ENCODE measurements at regions not wholly inside any gene's neighbourhood (a gene's known extent, or its start where the extent isn't known, plus 50 kb on each side); places are given as distances from the start of the nearest gene placed in this dataset.
"Not testable (repeated sequence)": the region's sequence is repeated elsewhere in the genome, so short reads cannot be mapped to it uniquely, and the experiment has no call there.

DNA sequence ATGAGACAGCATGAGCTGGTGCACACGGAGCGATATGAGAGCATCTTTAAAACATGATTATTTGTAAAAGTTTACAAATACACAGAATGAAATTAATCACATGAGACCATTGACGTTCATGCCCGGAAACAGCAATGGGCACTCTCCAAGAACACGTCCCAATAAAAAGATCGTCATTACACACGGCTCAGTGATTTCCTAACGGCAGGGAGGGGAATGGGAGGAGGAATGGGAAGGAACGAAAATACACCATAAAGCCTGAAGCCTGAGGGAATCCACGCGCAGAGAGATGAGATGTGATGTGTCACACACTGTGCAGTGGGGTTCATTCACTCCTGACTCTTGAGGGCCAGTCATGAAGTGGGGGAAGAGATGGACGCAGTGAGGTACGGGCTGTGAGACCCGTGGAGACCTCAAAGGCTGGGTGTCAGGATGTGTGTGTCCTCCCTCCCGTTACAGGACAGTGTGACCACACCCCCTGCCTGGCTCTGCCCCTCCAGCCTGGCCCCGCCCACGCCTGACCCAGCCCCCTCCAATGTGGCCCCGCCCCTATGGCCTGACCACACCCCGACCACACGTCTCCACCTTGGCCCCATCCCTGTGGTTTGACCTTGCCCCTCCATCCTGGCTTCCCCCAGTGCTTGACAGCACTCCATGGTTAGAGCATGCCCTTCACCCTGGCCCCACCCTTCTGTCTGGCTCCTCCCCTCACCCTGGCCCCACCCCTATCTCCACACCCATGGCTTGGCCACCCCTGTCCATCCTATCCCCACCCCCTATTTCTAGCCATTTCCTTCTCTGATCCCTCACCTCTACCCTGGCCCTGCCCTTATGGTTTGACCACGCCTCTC is 270.5 kb upstream of the SFSWAP start:
- DNase-seq (ENCODE audit: low spot score) = not testable (repeated sequence)

DNA sequence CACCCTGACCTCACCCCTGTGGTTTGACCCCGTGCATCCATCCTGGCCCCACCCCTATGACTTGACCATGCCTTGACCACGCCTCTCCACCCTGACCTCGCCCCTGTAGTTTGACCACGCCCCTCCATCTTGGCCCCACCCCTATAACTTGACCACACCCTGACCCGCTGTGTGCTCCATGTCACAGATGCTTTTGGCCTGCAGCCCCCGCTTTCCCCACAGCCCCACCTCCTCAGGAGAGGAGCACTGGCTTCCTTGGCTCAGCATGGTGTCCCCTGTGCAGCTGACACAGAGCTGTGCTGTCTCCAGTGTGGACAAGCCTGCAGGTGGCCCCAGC is 269.9 kb upstream of the SFSWAP start:
- DNase-seq (ENCODE audit: low spot score) = no peak

DNA sequence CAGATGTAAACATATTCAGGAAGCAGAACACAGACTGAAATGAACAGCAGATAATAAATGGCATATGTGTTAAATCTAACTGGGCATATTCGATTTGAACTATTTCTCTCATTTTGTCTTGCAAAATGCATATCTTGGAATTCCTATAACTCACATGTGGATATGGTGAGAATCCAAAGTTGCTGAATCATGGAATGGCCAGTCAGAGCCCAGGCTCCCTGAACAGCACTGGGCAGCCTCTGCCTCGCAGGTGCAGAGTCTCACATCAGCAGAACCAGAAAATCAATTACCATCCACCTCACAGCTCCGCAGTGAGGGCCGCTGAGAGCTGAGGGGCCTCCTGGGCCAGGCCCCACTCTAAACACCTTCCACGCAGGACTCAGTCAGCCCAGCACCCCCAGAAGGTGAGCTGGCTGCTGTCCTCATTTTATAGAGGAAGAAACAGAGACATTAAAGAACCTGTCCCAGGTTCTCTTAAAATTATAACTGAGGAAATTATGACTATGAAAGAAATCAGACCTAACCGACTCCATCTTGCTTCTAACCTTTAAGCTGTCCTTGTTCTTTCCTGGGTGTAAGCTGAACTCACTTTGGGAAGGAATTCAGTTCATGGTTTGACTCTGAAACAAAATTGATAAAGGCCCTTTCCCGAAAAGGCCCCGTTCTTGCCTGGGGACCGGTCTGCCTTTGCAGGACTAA is 269.1 kb upstream of the SFSWAP start:
- no peak for DNase-seq (ENCODE audit: low spot score)

DNA sequence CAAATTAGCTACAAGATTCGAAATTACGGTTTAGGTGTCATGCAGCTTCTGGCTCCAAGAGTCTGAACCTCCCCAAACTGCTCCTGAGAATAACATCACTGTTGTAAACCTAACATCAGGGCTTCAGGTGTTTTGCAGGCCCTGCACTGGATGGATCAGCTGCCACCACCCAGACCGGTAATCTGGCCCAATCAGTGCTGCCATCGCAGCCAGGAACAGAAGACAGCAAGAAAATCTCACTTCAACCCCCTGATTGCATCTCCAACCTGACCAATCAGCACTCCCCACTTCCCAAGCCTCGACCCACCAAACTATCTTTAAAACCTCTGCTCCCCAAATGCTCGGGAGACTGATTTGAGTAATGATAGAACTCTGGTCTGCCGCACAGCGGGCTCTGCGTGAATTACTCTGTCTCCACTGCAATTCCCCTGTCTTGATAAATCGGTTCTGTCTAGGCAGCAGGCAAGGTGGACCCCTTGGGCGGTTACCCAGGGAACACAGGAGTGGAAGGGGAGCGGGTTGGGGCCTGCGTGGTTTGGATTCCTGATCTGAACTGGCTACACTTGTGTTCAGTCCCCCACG is 268.5 kb upstream of the SFSWAP start:
- DNase-seq (ENCODE audit: low spot score) = no peak

DNA sequence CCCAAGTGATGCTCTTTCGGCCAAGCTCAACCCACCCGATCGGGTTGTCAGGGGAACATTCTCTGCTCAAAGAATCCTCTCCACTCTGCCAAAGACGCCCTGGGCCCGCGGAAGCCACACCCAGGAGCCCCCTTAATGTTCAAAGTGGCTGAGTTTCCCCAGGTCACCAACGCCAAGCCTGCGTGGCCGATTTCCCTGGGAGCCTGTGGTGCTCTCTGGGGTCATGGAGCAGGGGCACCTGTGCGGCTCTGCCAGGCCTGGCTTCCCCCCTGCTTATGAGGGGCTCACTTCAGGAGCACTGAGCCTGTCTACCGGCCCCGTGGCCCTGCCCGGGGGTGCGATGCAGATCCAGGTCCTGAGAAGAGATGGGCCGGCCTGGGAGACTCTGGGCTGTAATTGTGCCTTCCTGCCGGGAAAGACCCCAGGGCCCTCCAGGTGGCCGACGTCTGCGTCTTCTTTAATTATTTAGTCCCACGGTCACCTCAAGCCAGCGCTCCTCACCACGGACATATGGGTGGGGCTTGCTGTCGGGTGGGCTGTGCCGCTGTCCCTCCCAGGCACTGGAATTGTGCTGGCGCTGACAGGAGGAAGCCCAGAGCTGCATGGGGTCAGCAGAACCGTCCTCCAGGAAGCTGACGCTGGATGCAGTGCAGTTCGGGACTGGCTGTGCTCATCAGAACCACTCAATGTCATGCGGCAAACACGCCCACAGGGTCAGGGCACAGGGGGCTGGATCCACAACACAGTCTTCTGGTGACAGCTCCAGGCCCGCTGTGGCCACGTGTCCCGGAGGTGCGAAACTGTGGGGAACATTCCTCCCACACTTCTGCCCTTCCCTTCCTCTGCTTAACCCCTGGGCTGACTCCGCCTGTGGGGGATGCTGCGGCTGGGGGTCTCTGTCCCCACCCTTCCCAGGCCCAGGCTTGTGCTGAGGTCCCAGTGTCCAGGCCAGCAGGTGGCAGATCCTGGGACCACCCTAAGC is 267.6 kb upstream of the SFSWAP start:
- no peak for DNase-seq (ENCODE audit: low spot score)

DNA sequence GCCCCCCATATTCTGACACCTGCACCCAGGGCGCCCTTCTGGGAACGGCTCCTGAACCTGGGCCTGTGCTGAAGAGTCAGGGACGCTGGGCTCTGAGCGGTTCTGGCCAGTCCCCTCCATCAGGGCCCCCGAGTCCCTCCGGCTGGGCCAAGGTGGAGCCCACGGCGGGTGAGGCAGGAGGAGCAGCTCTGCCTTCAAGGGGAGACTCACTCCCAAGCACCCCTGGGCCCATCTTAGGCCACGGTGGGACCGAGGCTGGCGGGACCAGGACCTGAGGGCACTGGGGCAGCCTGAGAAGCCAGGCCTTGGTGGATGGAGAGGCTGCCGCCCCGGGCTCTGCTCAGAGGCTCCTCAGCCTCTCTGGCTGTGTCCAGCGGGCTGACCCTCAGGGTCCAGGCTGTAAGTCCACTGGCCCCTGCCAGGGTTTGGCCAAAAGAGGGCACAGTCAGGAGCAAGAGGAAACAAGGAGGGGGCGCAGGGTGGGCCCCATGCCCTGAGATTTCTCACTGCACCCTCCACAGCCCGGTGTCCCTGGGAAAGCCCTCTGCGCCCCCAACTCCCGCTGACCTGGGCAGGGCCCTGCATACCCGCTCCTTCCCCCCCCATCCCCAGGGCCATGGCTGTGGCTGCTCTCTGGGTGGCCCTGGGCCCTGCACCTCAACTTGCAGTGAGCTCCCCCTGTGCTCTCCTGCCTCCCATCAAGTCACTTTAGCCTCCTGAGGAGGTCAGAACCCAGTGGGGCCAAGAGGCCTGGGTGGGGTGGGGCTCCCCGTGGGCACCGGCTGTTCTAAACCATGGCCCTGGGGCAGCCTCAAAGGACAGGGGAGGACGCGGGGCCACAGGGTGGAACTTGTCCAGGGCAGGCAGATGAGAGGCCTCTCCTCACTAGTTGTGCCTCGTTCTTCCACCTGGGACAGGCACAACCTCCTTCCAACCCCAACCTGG is 266.4 kb upstream of the SFSWAP start:
- DNase-seq (ENCODE audit: low spot score) = no peak

DNA sequence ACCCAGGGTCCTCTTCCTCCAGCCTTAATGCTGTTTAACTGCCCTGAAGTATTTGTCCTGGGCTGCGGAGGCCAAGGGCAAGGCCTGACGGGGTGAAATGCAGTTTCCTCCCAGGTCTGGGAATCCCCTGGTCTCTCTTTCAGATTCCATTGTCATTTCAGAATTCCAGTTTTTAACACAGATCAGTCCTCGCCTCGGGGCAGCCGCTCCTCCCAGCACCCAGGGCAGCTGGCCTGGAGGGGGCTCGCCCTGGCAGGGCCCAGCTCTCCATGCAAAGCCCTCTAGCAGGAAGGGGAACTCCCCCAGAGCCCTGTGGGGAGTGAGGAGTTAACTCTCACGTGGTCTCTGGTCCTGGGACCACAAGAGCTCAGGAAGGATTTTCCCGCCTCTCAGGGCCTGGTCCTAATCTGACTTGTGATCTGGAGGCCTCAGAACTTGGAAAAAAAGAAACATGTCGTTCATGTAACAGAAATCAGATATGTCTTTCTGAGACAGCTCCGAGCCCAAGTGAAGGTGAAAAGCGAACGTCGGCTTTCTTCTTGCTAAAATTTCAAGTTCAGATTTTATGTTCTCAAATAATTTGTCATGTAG is 265.6 kb upstream of the SFSWAP start:
- no peak for DNase-seq (ENCODE audit: low spot score)

DNA sequence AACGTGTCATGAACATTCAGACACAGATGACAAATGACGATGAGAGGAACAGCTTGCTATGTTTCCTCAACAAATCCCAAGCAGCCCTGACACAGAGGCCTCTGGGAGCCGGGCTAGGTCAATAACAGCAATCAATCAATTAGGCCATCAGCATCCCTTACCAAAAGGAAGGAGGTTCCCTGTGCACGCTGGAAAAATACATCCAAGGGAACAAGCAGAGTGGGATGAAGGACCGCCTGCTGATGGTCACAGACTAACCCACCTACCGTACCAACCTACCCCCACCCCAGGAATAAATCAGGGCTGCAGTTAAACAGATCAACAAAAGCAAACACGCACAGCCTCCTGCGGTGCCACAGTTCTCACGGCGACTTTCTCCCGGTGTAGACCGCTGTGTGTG is 265.1 kb upstream of the SFSWAP start:
- DNase-seq (ENCODE audit: low spot score) = no peak

DNA sequence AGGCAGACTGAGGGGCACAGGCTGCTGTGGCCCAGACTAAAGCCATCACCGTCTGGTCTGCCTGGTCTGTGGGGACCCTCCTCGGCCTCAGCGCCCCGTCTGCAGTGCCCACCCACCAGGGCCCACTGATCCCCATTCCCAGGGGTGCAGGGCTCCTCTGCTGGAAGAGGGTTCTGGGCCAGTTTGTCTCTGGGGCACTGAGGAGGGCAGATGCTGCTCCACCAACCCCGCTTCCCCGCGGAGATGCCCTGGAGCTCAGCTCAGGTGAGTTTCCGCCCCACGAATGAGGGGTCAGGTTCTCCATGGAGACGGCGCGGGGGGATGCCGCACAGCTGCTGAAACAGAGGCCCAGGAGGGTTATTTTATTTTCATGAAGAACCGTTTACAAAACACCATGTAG is 263.3 kb upstream of the SFSWAP start:
- not testable (repeated sequence) for DNase-seq (ENCODE audit: low spot score)

DNA sequence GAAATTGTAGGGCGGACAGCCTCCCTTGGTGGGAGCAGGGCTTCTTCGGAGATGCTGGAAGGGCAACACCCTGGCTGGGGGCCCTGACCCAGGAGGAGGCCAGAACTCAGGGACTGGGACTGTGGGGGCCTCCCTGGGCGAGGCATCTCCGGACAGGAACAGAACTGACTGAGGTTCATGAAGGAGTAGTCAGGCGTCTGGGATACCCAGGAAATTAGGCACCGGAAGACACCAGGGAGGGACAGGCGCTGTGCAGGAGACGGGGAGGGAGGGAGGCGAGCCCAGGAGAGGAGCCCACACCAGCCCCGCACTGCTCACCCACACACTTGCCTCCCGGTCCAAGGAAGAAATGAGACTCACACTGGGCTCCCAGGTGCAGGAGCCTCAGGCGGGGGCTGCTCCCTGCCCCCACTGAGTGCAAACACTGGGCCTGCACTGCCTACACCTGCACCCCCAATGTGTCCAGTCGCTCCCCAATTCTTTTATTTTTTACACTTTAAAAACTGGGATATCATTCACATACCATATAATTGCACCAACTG is 262.6 kb upstream of the SFSWAP start:
- no peak for DNase-seq (ENCODE audit: low spot score)

DNA sequence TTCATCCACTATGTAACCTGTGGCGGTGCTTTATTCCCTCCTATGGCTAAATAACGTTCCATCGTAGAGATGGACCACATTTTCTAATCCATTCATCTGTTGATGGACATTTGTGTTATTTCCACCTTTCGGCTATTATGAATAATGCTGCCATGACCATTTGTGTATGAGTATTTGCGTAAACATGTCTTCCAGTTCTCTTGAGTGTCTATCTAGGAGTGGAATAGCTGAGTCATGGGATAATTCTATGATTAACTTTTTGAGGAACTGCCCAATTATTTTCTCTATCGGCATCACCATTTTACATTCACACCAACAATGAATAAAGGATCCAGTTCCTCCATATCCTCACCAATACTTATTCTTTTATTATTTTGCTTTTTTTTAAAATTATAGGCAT is 261.9 kb upstream of the SFSWAP start:
- no peak for DNase-seq (ENCODE audit: low spot score)

DNA sequence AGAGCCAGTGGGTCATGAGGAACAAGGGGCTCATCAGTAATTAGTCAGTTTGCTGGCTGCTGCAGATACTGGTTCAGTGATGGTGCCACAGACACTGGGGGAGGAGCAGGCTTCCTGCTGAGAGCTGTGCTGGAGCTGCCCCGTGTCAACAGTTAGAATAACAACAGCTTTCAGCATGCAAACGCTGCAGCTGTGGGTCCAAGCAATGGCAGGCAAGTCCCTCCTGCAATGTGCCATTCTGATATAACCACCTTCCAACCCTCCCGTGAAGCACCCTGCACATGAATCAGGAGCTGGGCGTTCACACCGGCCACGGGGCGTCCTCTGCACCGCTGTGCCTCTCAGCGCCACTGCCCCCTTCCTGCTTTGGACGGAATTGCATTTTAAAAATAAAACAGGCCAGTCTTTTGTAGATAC is 258.4 kb upstream of the SFSWAP start:
- no peak for DNase-seq (ENCODE audit: low spot score)

DNA sequence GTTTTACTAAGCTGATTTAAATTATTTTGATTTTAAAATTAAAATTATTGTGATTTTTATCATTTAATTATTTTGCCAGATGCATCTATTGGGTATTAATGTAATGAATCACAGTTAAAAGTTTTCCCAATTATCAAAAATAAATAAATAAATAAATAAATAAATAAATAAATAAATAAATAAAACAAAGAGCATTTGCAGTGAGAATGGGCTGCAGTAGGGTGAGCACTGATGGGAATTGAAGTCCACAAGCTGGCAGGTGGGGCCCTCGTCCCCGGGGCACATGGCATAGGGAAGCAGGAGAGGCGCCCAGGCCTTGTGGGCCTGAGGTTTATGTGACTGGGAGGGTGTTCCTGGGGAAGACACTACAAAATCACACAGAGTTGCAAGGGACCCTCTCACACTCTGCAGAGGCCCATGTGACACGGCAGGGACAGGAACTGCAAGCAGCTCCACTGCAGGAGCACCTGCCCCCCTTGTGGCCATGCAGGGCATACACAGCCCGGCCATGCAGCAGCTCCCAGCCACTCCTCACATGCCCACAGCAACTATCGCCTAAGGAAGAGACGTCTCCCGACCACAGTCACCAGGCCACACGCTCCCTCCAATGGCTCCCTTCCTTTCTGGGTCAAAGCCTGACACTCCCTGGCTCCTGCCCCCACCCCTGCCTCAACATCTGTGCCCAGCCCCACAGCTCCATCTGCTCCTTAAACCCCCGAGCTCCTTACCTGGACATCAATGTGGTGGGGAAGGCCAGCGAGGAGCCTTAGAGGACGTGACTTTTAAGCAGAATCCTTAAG is 256.3 kb upstream of the SFSWAP start:
- no peak for DNase-seq (ENCODE audit: low spot score)

DNA sequence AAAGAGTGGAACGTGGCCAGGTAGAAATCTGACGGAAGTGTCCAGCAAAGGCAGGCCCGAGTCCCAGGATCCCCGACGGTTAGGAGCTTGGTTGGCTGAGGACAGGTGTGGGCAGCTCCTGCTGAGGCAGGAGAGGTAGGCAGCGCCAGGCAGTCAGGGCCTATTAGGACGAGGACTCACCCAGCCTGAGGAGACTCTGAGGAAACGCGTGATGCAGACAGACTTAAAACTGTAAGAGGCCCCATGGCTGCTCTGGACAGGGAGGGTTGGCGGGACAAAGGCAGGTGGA is 255.7 kb upstream of the SFSWAP start:
- no peak for DNase-seq (ENCODE audit: low spot score)

DNA sequence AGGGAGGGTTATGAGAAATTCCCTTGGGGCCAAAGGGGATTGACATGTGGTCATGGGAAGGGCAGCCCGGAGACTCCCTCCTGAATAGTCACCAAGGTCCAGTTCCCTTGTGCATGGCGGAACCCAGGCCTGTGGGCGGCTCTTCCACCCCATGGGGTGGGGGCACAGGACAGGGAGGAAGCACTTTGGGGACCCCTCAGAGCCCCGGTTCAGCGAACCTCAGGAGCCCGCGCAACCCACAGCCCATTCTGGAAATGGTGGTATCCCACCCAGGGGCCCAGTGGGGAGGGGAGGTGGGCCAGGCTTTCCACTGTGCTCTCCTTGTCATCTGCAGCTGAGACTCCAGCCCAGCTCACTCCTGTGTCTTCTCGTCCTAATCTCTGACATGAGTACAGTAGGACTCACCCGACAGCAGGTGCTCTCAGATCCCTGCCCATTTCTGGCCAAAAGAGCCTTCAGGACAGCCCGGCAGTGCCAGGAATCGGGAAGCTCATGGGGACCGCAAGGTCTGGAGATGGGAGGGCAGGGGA is 255.2 kb upstream of the SFSWAP start:
- no peak for DNase-seq (ENCODE audit: low spot score)

DNA sequence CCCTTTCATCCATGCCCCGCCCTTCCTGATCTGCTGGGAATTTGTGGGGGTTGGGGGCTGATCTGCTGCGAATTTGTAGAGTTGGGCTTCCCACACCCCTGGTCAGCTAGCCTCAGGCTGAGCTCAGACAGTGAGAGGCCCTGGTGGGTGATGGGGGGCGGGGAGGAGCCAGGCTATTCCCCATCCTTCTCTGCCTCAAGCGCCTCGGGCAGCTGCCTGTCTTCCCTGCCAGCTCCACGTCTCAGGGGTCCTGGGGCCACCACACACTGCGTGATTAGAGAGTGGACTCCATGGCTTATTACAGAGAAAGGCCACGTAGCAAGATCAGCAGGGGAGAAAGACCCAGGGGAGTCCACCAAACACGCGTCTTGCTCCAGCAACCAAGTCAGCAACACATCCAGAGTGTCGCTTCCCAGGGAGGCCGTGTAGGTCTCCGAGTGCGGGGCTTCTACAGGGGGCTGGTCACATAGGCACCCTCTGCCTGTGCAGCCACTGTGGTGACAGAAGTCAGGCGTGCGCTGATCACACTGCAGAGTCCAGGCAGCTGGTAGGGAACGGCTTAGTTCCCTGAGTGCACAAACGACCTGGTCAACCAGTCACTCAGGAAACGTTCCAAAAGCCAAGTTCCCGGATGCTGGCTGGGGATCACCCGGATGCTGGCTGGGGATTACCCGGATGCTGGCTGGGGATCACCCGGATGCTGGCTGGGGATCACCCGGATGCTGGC is 254.4 kb upstream of the SFSWAP start:
- no peak for DNase-seq (ENCODE audit: low spot score)

DNA sequence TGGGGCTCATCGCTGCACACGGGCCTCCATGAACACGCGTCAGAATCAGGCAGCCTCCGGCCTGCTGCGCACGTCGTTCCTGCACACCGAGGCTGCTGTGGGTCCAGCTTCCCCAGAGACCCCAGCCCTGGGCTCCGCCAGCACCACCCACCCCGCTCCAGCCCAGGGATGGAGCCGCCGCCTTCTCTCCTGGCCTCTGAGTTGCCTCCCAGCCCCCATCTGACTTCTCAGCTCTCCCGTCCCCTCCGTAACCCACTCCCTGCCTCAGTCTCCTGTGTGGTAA is 253.9 kb upstream of the SFSWAP start:
- DNase-seq (ENCODE audit: low spot score) = no peak

DNA sequence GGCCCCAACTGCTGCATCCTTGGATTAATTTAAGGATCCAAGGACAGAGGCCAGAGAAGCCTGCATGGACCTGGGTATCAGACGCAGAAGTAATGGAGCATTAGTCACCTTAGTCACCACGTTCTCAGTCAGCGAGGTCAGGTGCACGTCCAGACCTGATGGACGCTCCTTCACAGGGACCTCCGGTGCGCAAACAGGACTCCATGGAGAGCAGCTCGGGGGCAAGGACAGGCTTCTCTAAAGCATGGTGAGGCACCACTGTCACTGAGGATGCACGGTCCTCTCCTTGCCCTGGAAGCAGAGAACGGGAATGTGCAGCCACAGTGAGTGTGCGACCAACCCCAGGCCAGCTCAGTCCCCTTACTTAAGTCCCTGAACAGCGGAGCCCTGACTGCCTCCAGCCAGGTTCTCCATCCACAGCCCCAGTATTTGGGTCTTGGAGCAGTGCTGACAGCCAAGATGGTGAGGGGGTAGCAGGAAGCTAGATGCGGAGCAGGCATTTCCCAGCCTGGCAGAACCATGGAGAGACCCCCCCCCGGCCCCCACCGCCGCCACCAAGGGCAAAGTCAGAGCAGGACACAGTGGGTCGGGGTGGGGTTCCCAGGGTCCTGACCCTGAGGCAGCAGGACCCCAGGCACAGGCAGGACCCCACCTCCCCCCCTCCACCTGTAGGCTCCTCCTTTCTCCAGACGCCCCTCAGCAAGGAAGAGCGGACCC is 253.4 kb upstream of the SFSWAP start:
- no peak for DNase-seq (ENCODE audit: low spot score)

DNA sequence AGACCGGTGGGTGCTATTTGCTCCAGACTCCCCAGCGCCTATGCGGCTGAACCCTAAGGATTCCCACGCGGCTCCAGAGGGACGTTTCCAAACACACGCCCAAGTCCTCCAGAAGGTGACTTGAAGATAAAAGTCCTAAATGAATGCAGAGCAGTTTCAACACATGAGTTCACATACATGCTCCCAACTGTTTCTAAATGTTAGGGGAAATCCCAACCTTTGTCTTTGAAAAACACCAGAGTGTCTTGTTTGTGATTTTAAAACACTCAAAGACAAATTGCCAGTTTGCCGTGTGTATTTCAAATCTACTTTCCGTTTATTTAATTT is 252.9 kb upstream of the SFSWAP start:
- no peak for DNase-seq (ENCODE audit: low spot score)
